ENCODE measurements at regions not wholly inside any gene's neighbourhood (a gene's known extent, or its start where the extent isn't known, plus 50 kb on each side); places are given as distances from the start of the nearest gene placed in this dataset.
A peak's percentile ranks its signal among the peaks of the same experiment; 100 is the strongest.
"Not testable (repeated sequence)": the region's sequence is repeated elsewhere in the genome, so short reads cannot be mapped to it uniquely, and the experiment has no call there.

DNA sequence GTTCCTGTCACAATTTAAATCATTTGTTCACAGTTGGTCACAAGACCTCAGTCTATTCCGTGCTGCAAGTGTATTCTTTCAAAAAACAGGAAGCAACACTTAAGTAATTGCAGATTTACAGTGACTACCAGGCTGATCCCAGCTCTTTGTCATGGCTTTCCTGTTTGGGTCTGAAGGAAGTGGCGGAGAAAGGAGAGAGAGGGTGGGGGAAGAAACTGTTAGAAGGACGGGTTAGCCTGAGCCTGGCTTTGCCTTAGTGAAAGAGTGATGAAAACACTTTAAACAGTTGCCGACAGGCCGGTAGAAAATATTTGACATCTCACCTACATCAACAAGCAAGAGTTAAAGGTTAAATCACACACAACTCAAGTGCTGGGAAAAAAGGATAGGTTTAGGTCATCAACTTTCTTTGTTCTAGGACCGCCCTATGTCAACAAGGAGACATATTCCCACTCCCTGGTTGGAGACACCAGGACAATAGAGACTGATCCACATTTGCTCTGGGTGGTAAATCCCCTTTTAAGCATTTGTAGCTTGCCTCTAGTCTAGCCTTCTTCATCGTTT is 102.2 kb upstream of the DAB2 start:
- DNase-seq, result peak; percentile 34

DNA sequence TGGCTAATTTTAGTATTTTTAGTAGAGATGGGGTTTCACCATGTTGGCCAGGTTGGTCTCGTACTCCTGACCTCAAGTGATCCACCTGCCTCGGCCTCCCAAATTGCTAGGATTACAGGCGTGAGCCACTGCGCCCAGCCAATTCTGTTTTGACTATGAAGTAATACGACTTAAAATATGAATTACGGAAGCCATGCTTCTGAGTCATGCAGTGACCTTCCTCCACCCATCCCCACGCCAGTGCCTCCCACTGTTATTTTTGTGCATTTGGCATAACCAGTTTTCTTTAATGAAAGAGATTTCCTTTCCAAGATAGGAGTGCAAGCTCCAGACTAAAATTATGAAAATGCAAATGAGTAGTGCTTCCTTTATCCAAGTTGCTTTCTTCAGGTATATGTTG is 101.0 kb upstream of the DAB2 start:
- DNase-seq, result not testable (repeated sequence)

GRCh38 chr5:39525271-39525670 is 100.5 kb upstream of the DAB2 start:
- no peak for DNase-seq

DNA sequence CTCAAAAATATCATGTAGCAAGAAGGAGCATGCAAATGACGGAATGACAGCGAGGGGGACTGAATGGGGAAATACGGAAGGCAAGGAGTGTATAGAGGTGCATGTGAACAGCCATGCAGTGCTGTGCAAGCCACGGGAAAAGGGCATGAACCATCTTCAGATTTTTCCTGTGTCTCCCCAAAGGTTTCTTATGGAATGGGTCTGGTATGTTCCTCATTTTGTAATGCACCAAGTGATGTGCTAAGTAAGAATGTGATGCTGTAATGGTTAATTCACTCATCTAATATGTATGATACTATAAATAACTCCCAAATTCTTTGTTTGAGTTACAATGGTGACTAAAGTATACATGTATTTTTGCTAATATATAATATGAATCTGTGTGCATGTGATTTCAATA is 99.0 kb upstream of the DAB2 start:
- DNase-seq, result no peak

DNA sequence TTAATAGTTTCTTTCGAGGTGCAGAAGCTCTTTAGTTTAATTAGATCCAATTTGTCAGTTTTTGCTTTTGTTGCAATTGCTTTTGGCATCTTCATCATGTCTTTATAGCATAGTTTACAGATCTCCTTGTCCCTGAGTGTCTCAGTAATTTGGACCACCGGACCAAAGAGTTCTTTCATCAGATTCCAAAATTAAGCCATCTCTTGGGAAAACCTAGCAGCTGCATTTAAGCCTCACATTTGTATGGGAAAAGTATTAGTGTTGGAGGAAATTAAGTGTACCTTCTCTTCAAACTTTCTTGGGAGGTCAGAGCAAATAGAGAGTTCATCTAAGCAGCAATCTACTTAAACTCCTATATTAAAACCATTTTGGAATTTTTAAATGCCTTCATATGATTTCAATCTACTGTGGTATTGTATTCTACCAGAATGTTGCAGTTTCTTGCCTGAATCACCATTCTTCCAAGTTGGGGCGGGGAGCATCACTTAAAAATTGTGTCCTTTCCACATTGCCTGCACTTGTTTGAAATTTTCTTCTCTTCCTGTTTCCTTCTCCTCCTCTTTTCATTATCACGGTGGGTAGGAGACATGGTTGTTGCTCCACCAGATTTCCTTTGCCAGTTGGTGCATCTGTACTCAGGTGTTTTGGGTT is 97.3 kb upstream of the DAB2 start:
- no peak for DNase-seq

DNA sequence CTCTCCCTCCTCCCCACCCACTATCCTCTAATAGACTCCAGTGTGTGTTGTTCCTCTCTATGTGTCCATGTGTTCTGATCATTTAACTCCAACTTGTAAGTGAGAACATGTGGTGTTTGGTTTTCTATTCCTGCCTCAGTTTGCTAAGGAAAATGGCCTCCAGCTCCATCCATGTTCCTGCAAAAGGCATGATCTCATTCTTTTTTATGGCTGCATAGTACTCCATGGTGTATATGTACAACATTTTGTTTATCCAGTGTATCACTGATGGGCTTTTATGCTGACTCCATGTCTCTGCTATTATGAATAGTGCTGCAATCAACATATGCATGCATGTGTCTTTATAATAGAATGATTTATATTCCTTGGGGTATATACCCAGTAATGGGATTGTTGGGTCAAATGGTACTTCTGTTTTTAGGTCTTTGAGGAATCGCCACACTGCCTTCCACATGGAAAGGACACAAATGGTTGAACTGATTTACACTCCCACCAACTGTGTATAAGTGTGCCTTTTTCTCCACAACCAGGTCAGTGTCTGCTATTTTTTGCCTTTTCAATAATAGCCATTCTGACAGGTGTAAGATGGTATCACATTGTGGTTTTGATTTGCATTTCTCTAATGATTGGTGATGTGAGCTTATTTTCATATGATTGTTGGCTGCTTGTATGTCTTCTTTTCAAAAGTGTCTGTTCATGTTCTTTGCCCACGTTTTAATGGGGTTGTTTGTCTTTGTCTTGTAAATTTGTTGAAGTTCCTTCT is 96.5 kb upstream of the DAB2 start:
- no peak for DNase-seq

DNA sequence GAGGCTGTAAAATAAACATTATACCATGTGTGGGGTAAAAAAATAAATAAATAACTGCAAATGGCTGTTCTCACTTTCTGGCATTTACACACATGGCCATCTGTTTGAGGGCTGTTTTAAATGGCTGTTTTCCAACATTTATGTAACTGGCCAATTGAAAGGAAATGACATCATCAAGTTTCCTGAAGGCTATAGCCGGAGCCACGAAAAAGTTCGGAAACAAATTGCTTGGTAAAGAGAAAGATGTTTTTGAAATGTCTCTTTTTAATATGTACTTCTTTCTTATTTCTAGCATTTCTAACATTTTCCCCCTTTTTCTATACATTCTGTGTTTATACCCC is 95.4 kb upstream of the DAB2 start:
- no peak for DNase-seq

GRCh38 chr5:39519566-39520231 is 94.9 kb upstream of the DAB2 start:
- no peak for DNase-seq

- no peak for DNase-seq
Observed at GRCh38 chr5:39519079-39519478, 94.3 kb upstream of the DAB2 start.

- no peak for DNase-seq
Observed at GRCh38 chr5:39518516-39518915, 93.7 kb upstream of the DAB2 start.

DNA sequence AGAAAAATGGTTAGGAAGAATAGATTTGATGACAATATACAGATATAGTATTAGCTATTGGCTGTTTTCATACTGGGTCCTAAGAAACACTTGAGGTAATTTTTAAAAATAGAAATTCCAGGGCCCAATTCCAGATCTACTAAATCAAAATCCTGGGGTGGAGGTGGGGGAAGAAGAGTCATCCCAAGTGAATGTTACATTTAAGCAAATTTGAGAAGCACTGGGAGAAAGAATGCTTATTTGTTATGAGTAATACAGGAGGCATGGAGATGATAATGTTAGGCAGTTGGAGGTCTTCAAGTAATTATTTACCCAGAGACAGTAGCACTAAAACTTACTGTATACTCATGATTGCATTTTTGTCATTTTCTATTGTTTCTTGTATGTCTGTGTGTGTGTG is 93.0 kb upstream of the DAB2 start:
- DNase-seq, result no peak

GRCh38 chr5:39515881-39516280 is 91.1 kb upstream of the DAB2 start:
- DNase-seq, result no peak

- no peak for DNase-seq
Observed at GRCh38 chr5:39513236-39513635, 88.5 kb upstream of the DAB2 start.

- DNase-seq, result no peak
Observed at GRCh38 chr5:39506211-39506610, 81.4 kb upstream of the DAB2 start.

DNA sequence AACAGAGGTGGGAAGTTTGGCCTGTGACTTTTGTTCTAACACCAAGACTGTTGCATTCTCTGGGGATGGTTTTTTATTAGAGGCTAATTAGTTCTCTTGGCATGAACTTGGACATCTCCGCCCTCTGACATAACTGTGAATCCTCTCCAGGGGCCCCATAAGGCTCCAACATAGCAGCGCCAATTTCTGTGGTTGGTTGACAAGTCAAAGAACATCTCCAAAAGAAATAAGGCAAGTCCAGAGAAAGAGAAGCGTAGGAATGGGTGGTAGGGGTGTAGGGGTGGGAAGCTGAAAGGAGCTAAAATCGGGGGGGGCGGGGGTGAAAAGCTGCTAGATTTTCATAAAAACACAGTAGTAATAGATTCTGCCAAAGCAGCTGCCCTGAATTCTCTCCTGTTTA is 81.0 kb upstream of the DAB2 start:
- DNase-seq, result no peak

GRCh38 chr5:39505363-39505762 is 80.6 kb upstream of the DAB2 start:
- DNase-seq, result no peak

- peak; percentile 48 for DNase-seq
Observed at GRCh38 chr5:39503155-39503554, 78.4 kb upstream of the DAB2 start.

DNA sequence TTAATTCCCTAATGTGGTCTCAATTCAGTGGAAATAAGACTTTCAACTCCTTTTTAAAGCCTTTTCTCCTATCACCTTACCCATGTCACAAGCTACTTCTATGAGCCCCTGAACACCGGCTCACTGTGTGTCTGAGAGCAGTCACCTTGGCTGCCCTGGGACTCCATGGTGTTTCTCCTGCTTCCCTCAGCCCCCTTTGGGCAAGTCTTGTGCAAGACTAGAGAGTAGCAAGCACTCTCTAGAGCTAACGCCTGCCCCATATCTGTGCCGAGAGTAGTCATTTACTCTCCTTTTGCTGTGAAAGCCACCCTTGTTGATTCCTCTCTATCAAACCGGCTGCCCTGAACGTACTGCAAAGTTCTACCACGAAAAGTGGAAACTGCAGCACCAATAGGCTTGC is 77.9 kb upstream of the DAB2 start:
- DNase-seq, result no peak

- DNase-seq, result no peak
Observed at GRCh38 chr5:39501397-39501796, 76.6 kb upstream of the DAB2 start.

DNA sequence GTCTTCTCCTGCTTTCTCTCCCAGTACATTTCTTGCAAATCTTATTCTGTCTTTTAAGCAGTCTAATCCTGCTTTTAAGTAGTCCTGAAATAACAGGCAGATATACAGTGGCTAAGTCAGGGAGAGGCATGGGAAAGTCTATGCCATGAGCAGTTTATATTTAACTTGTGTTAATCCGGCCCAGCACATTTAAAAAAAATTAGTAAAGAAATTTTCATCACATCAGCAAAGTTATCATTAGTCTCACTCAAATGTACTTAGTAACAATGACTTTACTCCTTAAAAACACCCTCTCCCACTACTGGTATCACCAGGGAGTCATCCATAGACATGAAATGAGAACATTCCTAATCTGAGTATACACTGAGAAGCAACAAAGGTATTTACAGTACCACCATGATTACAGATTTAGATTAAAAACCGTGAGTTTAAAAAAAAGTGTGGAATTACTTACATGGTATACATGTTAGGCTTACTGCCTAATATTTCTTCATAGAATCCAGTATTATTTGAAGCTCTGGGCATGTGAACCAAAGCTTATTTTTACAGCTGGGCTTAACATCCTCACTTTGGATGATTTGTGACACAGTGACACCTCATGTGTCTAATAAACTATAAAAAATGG is 75.9 kb upstream of the DAB2 start:
- no peak for DNase-seq

GRCh38 chr5:39498278-39498952 is 73.6 kb upstream of the DAB2 start:
- DNase-seq, result peak; percentile 83

- DNase-seq, result no peak
Observed at GRCh38 chr5:39497322-39497721, 72.5 kb upstream of the DAB2 start.

- no peak for DNase-seq
Observed at GRCh38 chr5:39495227-39495626, 70.4 kb upstream of the DAB2 start.
